Lower leg skin (tissue), 4 donors: ENCODE measurements at regions not wholly inside any gene's neighbourhood (a gene's known extent, or its start where the extent isn't known, plus 50 kb on each side); places are given as distances from the start of the nearest gene placed in this dataset.

ENCODE experiments used
- DNase-seq, 2 donors: peaks; one replicate each; pipeline ENCODE4 v3.0.0-alpha.2; 2019; ENCODE audit warnings: low spot score in 2 of 2
- H3K4me3 ChIP-seq: fragments of 200-600 bp; sonication (generic); 2 replicates; pipeline ENCODE4 v1.5.1; 2017; ENCODE audit warnings: mild to moderate bottlenecking, low read depth; ENCODE audit not compliant: poor library complexity, severe bottlenecking
- CTCF ChIP-seq, 3 donors: fragments of 450-650 bp; IDR thresholded peaks; one replicate each; pipeline ENCODE4 v1.5.1; 2016; ENCODE audit warnings: antibody characterized with exemption in 3 of 3, mild to moderate bottlenecking in 3 of 3, moderate library complexity in 2 of 3
- POLR2A ChIP-seq, 2 donors: fragments of 450-650 bp; IDR thresholded peaks; one replicate each; pipeline ENCODE4 v1.6.1; 2016 to 2017; ENCODE audit warnings: antibody characterized with exemption in 2 of 2, mild to moderate bottlenecking in 1 of 2, moderate library complexity in 1 of 2
- WGBS, 2 donors: methylation state at CpG; one replicate each; pipeline ENCODE4 v1.1.5; 2018; 5-methylcytosine and 5-hydroxymethylcytosine counted together
- intact Hi-C: fragments of 100-400 bp; cut with DNase I; formaldehyde crosslinking; loops from one replicate; pipeline ENCODE4 v1.15.0; 2023; ENCODE audit warnings: low total_unique reads

GRCh38 chr3:25074149-25074548, 353.9 kb upstream of the RARB start:
- no peak for DNase-seq
- H3K4me3 ChIP-seq = no peak overlapping the region
- intact Hi-C loops = no loop called here
- TF ChIP-seq POLR2A (IDR thresholded peaks at IDR 0.05) (no peak), CTCF (IDR thresholded peaks at IDR 0.05) (no peak)
- WGBS, 2 donors = 45 to 59% methylated on average over 3 of the region's 3 CpGs

DNA sequence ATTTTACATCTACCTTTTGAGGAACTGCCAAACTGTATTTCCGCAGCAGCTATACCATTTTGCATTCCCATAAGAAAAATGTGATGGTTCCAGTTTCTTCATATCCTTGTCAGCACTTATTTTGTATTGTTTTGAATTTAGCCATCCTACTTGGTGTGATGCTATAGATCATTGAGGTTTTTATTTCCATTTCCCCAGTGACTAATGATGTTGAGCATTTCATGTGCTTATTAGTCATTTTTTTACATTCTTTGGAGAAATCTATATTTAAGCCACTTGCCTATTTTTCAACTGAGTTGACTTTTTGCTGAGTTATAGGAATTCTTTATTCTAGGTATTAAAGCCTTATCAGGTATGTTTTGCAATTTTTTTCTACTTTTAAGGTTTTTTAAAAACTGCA, 347.6 kb upstream of the RARB start:
- intact Hi-C loops = no loop called here
- H3K4me3 ChIP-seq = no peak overlapping the region
- 93 to 100% methylated on average over 1 of the region's 1 CpG for WGBS, 2 donors
- no peak for TF ChIP-seq CTCF (IDR thresholded peaks at IDR 0.05)
- no peak for TF ChIP-seq POLR2A (IDR thresholded peaks at IDR 0.05)
- no peak for DNase-seq

GRCh38 chr3:25084016-25084415, 344.0 kb upstream of the RARB start:
- intact Hi-C loops = no loop called here
- no peak for DNase-seq
- TF ChIP-seq CTCF (IDR thresholded peaks at IDR 0.05) (no peak), POLR2A (IDR thresholded peaks at IDR 0.05) (no peak)
- H3K4me3 ChIP-seq = no peak overlapping the region
- WGBS, 2 donors = 42 to 46% methylated on average over 1 of the region's 1 CpG

GRCh38 chr3:25086721-25087120, 341.3 kb upstream of the RARB start:
- no peak for DNase-seq
- no peak overlapping the region for H3K4me3 ChIP-seq
- TF ChIP-seq CTCF (IDR thresholded peaks at IDR 0.05) = no peak
- no peak for TF ChIP-seq POLR2A (IDR thresholded peaks at IDR 0.05)
- 77 to 78% methylated on average over 3 of the region's 3 CpGs for WGBS, 2 donors
- intact Hi-C loops = no loop called here

DNA sequence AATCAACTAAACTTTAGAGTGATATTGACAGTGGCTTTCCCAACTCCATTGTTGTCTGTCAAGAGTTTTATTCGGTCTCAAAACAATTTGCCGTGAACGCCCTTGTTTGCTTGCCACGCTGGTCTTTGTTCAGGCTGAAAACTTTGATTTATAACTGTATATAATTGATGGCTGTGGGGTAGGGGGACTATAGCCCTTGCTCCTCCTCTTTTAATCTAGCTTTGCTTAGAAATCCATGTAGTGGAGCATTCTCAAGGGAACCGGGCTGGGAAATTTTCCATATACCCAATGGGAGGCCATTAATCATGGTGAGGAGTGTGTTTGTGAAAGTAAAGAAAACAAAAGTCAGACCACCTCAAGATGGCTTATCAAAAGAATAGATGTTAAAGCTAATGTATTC, 339.8 kb upstream of the RARB start:
- WGBS, 2 donors = 72 to 77% methylated on average over 5 of the region's 5 CpGs
- no peak overlapping the region for H3K4me3 ChIP-seq
- intact Hi-C loops = no loop called here
- TF ChIP-seq CTCF (IDR thresholded peaks at IDR 0.05) = no peak
- TF ChIP-seq POLR2A (IDR thresholded peaks at IDR 0.05) = no peak
- DNase-seq = no peak

- intact Hi-C loops = no loop called here
- DNase-seq = no peak
- no peak for TF ChIP-seq CTCF (IDR thresholded peaks at IDR 0.05)
- no peak for TF ChIP-seq POLR2A (IDR thresholded peaks at IDR 0.05)
- H3K4me3 ChIP-seq = no peak overlapping the region
- WGBS, 2 donors = 54 to 57% methylated on average over 6 of the region's 6 CpGs
Measured at GRCh38 chr3:25090698-25091453, 337.2 kb upstream of the RARB start.
